ENCODE measurements at regions not wholly inside any gene's neighbourhood (a gene's known extent, or its start where the extent isn't known, plus 50 kb on each side); places are given as distances from the start of the nearest gene placed in this dataset.

GRCh38 chr2:139872503-139872902 is 1092.3 kb upstream of the NXPH2 start:
- H3K4me3 ChIP-seq (ENCODE audit: low read depth, low read length): no peak overlapping the region
- no peaks in the 10 kb centered on the region for H3K27me3 ChIP-seq (replicated peaks; ENCODE audit: control insufficient read depth, insufficient read depth, low read length)
- H3K4me1 ChIP-seq: no peaks in the 10 kb centered on the region
- H3K9me3 Mint-ChIP-seq (ENCODE audit: unreplicated experiment): no peaks in the 10 kb centered on the region
- BruUV-seq (replicated peaks): no TSS peak
- ChIA-PET CTCF (no interaction called here), POLR2A (no interaction called here)
- DNase-seq: no peak
- H3K27me3 Mint-ChIP-seq (ENCODE audit: insufficient read depth, unreplicated experiment): peaks cover 2% of the 10 kb centered on the region
- no peaks in the 10 kb centered on the region for H3K4me1 Mint-ChIP-seq (ENCODE audit: low read depth, unreplicated experiment)
- H3K36me3 Mint-ChIP-seq (ENCODE audit: insufficient read depth, unreplicated experiment): no peaks in the 10 kb centered on the region
- no peak for TF ChIP-seq CTCF (IDR thresholded peaks at IDR 0.05; ENCODE audit: insufficient read depth in 1 of 2, low read depth in 1 of 2, low read length in 1 of 2, severe bottlenecking in 1 of 2, unreplicated experiment in 1 of 2)
- no peaks in the 10 kb centered on the region for H3K9me3 ChIP-seq
- no peaks in the 10 kb centered on the region for H3K36me3 ChIP-seq (ENCODE audit: control insufficient read depth, insufficient read depth, low read length)
- H3K4me3 Mint-ChIP-seq (ENCODE audit: unreplicated experiment): no peak overlapping the region
- H3K27ac Mint-ChIP-seq (ENCODE audit: unreplicated experiment): no peak overlapping the region
- intact Hi-C loops (cut with micrococcal nuclease; ENCODE audit: unreplicated experiment): no loop called here

GRCh38 chr2:139872032-139872431 is 1091.8 kb upstream of the NXPH2 start:
- H3K27me3 ChIP-seq (replicated peaks; ENCODE audit: control insufficient read depth, insufficient read depth, low read length): no peaks in the 10 kb centered on the region
- TF ChIP-seq CTCF (IDR thresholded peaks at IDR 0.05; ENCODE audit: insufficient read depth in 1 of 2, low read depth in 1 of 2, low read length in 1 of 2, severe bottlenecking in 1 of 2, unreplicated experiment in 1 of 2): no peak
- intact Hi-C loops (cut with micrococcal nuclease; ENCODE audit: unreplicated experiment): no loop called here
- H3K36me3 ChIP-seq (ENCODE audit: control insufficient read depth, insufficient read depth, low read length): no peaks in the 10 kb centered on the region
- BruUV-seq (replicated peaks): no TSS peak
- H3K4me1 ChIP-seq: no peaks in the 10 kb centered on the region
- no peaks in the 10 kb centered on the region for H3K4me1 Mint-ChIP-seq (ENCODE audit: low read depth, unreplicated experiment)
- no peaks in the 10 kb centered on the region for H3K9me3 ChIP-seq
- H3K4me3 ChIP-seq (ENCODE audit: low read depth, low read length): no peak overlapping the region
- peaks cover 2% of the 10 kb centered on the region for H3K27me3 Mint-ChIP-seq (ENCODE audit: insufficient read depth, unreplicated experiment)
- no peak overlapping the region for H3K27ac Mint-ChIP-seq (ENCODE audit: unreplicated experiment)
- no peak for DNase-seq
- CTCF ChIA-PET: no interaction called here
- H3K9me3 Mint-ChIP-seq (ENCODE audit: unreplicated experiment): no peaks in the 10 kb centered on the region
- no peak overlapping the region for H3K4me3 Mint-ChIP-seq (ENCODE audit: unreplicated experiment)
- H3K36me3 Mint-ChIP-seq (ENCODE audit: insufficient read depth, unreplicated experiment): no peaks in the 10 kb centered on the region
- POLR2A ChIA-PET: no interaction called here

- intact Hi-C loops (cut with micrococcal nuclease; ENCODE audit: unreplicated experiment): no loop called here
- Mint-ChIP-seq H3K4me3 (ENCODE audit: unreplicated experiment) (no peak overlapping the region), H3K27me3 (ENCODE audit: insufficient read depth, unreplicated experiment) (peaks cover 2% of the 10 kb centered on the region), H3K27ac (ENCODE audit: unreplicated experiment) (no peak overlapping the region), H3K36me3 (ENCODE audit: insufficient read depth, unreplicated experiment) (no peaks in the 10 kb centered on the region), H3K4me1 (ENCODE audit: low read depth, unreplicated experiment) (no peaks in the 10 kb centered on the region), H3K9me3 (ENCODE audit: unreplicated experiment) (peaks cover 28% of the 10 kb centered on the region)
- peaks cover 11% of the 10 kb centered on the region for H3K9me3 ChIP-seq
- no peaks in the 10 kb centered on the region for H3K36me3 ChIP-seq (ENCODE audit: control insufficient read depth, insufficient read depth, low read length)
- no peaks in the 10 kb centered on the region; the same call in 1 of the 2 replicates for H3K4me1 ChIP-seq
- H3K4me3 ChIP-seq (ENCODE audit: low read depth, low read length): no peak overlapping the region
- no peaks in the 10 kb centered on the region for H3K27me3 ChIP-seq (replicated peaks; ENCODE audit: control insufficient read depth, insufficient read depth, low read length)
- ChIA-PET CTCF (no interaction called here), POLR2A (no interaction called here)
- no peak for DNase-seq
- no peak for TF ChIP-seq CTCF (IDR thresholded peaks at IDR 0.05; ENCODE audit: insufficient read depth in 1 of 2, low read depth in 1 of 2, low read length in 1 of 2, severe bottlenecking in 1 of 2, unreplicated experiment in 1 of 2)
- BruUV-seq (replicated peaks): no TSS peak
Observed at GRCh38 chr2:139867601-139868226, 1087.5 kb upstream of the NXPH2 start.

Data from Caco-2 (cell line).